MM.1S (cell line): ENCODE measurements at regions not wholly inside any gene's neighbourhood (a gene's known extent, or its start where the extent isn't known, plus 50 kb on each side); places are given as distances from the start of the nearest gene placed in this dataset.

ENCODE experiments used
- EZH2 ChIP-seq: fragments of 300-600 bp; sonication (generic); optimal IDR thresholded peaks from 2 replicates; pipeline ENCODE3; 2017; ENCODE audit warnings: low read depth, mild to moderate bottlenecking, antibody characterized with exemption, low read length, mixed read lengths
- EZH2phosphoT487 ChIP-seq: fragments of 300-600 bp; sonication (generic); IDR thresholded peaks from 2 replicates; pipeline ENCODE4 v1.6.1; 2018; ENCODE audit warnings: antibody characterized with exemption, low read length
- TF ChIP-seq, protein P1 (sequence below): fragments of 300-600 bp; sonication (generic); IDR thresholded peaks from 2 replicates; pipeline ENCODE4 v1.5.1; 2016; ENCODE audit warnings: antibody characterized with exemption, low read length, mixed read lengths

GRCh38 chr3:181917027-181917426, 205.3 kb downstream of the SOX2 start:
- TF ChIP-seq, protein P1, sequence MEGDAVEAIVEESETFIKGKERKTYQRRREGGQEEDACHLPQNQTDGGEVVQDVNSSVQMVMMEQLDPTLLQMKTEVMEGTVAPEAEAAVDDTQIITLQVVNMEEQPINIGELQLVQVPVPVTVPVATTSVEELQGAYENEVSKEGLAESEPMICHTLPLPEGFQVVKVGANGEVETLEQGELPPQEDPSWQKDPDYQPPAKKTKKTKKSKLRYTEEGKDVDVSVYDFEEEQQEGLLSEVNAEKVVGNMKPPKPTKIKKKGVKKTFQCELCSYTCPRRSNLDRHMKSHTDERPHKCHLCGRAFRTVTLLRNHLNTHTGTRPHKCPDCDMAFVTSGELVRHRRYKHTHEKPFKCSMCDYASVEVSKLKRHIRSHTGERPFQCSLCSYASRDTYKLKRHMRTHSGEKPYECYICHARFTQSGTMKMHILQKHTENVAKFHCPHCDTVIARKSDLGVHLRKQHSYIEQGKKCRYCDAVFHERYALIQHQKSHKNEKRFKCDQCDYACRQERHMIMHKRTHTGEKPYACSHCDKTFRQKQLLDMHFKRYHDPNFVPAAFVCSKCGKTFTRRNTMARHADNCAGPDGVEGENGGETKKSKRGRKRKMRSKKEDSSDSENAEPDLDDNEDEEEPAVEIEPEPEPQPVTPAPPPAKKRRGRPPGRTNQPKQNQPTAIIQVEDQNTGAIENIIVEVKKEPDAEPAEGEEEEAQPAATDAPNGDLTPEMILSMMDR, result no peak
- TF ChIP-seq EZH2 (no peak), EZH2phosphoT487 (no peak)
